HG03175 (cell line): ENCODE measurements at regions not wholly inside any gene's neighbourhood (a gene's known extent, or its start where the extent isn't known, plus 50 kb on each side); places are given as distances from the start of the nearest gene placed in this dataset.
"Not testable (repeated sequence)": the region's sequence is repeated elsewhere in the genome, so short reads cannot be mapped to it uniquely, and the experiment has no call there.

Experiments
- ATAC-seq: cut with Tn5 transposase; IDR thresholded peaks from one replicate; pipeline ENCODE4 v1.9.1; 2021; ENCODE audit warnings: mild to moderate bottlenecking, moderate library complexity; ENCODE audit not compliant: unreplicated experiment

GRCh38 chr12:114815026-114815795 is 131.2 kb upstream of the TBX3 start:
- no peak for ATAC-seq

GRCh38 chr12:114812858-114813761 is 129.1 kb upstream of the TBX3 start:
- no peak for ATAC-seq

- no peak for ATAC-seq
Measured at GRCh38 chr12:114812384-114812783, 128.4 kb upstream of the TBX3 start.

- no peak for ATAC-seq
Measured at GRCh38 chr12:114809097-114809496, 125.1 kb upstream of the TBX3 start.

GRCh38 chr12:114801381-114801780 is 117.4 kb upstream of the TBX3 start:
- not testable (repeated sequence) for ATAC-seq

DNA sequence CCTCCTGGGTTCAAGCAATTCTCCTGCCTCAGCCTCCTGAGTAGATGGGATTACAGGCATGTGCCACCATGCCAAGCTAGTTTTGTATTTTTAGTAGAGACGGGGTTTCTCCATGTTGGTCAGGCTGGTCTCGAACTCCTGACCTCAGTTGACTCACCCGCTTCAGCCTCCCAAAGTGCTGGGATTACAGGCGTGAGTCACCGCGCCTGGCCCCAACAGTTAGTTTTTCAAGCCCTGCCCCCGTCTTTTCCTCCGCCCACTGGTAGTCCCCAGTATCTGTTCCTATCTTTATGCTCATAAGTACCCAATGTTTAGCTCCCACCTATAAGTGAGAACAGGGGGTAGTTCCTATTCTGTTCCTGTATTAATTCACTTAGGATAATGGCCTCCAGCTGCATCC is 116.6 kb upstream of the TBX3 start:
- ATAC-seq: not testable (repeated sequence)

DNA sequence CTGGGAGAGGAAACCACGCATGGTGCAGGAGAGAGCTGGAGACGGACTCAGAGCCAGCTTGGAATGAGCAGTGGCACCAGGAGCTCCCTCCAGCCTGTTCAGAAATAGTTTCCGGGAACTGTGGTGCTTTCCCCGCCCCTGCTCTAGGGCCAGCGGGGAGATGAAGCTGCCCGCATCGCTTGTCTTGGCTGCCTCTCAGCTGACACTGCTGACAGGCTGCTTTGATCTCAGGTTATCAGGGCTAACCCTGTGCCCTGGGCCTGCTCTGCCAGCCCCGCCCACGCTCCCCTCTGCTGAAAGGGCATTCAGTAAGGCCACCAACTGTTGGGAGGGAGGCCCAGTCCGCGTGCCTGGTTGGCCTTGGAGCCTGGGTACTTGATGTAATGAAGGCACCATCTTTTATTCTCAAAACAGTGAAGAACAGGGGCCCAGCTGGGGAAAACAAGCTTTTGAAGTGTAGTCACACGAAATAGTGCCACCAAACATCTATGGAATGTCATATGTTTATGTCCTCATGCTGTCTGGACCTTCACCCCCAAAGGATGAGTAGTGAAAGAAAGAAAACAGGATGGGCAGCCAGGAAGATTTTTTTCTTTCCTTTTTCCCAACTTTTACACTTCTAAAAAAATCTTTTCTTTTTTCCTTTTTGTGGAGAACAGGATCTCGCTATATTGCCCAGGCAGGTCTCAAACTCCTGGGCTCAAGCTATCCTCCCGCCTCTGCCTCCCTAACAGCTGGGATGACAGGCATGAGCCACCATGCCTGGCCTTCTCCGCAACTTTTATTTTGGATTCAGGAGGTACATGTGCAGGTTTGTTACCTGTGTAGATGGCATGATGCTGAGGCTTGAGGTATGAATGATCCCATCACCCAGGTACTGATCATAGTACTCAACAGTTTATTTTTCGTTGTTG is 115.9 kb upstream of the TBX3 start:
- no peak for ATAC-seq

DNA sequence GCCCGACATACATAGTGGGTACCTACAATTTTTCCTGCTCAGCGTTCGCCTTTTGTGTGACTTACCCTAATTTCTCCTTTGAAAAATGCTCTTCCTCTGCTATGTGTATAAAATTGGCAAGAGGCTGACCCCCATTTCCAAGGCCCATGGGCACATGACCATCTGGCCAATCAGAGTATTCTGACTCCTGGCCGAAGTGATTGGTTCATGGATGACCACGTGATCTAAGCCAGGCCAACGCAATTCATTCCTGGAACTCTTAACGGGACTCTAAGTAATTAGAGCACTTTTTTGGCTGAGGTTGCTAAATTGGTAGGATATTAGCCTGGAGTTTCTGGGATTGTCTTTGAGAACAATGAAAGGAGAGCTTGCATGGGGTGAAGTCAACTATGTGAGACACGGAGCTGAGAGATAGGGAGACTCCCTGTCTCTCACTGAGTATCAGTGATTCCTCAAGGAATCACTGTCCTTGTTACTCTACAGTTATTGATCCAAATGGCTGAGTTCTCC is 110.1 kb upstream of the TBX3 start:
- ATAC-seq: no peak

DNA sequence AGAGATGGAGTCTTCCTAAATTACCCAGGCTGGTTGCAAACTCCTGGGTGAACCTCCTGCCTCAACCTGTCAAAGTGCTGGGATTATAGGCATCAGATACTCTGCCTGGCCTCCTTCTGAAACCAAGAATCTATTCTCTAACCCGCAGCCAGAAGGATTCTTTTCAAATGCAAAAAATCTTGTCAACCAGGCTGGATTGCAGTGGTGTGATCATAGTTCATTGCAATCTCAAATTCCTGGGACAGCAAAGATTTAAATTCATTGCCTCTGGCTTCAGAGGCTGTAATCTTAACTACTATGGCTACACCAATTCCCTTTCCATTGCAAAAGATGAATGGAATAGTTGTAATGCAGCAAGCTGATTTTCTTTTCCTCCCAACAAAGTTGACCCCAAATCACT is 106.3 kb upstream of the TBX3 start:
- ATAC-seq: no peak

DNA sequence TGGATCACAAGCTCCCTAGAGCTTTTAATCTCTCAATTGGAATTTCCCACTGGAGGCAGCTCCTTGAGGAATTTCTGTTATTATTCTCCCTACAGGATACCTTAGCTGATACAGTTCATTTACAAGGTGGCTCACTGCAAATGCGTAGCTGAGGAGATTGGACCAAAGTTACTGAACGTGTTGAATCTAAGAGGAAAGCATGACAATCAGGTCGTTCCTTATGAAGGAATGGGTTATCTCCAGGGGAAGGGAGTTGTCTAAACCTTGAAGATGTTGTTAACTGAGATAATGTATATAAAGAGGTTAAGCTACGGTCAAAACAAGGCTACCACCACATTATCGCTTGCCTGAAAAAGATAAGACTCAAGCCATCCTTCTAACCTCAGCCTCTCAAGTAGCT is 105.8 kb upstream of the TBX3 start:
- no peak for ATAC-seq

DNA sequence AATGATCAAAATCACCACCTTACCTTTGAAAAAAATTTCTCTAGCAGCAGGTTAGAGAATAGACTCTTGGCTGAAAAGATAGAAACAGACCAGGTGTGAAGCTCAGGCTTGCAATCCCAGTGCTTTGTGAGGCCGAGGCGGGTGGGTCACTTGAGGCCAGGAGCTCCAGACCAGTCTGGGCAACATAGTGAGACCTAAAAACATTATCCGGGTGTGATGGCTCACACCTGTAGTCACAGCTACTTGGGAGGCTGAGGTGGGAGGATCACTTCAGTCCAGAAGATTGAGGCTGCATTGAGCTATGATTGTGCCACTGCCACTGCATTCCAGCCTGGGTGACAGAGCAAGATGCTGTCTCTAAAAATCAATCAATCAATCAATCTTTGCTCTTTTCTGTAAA is 105.3 kb upstream of the TBX3 start:
- no peak for ATAC-seq

- ATAC-seq: no peak
Measured at GRCh38 chr12:114784526-114784925, 100.6 kb upstream of the TBX3 start.

- ATAC-seq: no peak
Measured at GRCh38 chr12:114783089-114783618, 99.2 kb upstream of the TBX3 start.

GRCh38 chr12:114780746-114781399 is 96.9 kb upstream of the TBX3 start:
- no peak for ATAC-seq

DNA sequence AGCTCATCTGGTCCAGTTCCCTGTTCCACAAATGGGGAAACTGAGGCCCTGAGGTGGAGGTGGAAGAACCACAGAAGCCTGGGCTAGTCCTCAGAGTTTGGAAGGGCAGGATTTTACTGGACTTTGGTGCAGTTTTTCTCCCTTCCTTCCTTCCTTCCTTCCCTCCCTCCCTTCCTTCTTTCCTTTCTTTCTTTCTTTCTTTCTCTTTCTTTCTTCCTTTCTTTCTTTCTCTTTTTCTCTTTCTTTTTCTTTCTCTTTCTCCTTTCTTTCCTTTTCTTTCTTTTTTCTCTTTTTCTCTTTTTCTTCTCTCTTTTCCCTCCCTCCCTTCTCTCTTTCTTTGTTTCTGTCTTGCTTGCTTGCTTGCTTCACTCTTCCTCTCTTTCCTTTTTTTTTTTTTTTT is 95.7 kb upstream of the TBX3 start:
- no peak for ATAC-seq

- no peak for ATAC-seq
Measured at GRCh38 chr12:114779186-114779585, 95.2 kb upstream of the TBX3 start.

- no peak for ATAC-seq
Measured at GRCh38 chr12:114776731-114777442, 92.9 kb upstream of the TBX3 start.

- ATAC-seq: no peak
Measured at GRCh38 chr12:114774699-114775098, 90.7 kb upstream of the TBX3 start.

DNA sequence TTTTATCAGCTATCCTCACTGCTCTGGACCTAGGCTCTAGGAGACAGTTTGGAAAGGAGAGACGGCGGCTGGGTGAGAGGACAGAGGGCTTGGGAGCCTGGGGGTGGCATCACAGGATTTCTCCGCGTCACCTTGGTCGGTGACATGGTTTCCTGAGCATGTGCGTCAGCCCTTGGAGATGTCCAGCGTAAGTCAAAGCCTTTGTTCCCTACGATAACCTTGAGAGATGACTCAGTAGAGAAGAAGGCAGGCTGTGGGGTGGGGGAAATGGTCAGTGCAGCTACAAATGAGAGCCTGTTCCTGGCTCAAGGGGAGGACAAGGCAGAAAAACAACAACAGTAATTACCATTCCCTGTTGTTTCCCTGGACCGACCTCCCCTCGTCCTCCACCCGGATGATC is 90.2 kb upstream of the TBX3 start:
- ATAC-seq: no peak
